ENCODE measurements at regions not wholly inside any gene's neighbourhood (a gene's known extent, or its start where the extent isn't known, plus 50 kb on each side); places are given as distances from the start of the nearest gene placed in this dataset.

DNA sequence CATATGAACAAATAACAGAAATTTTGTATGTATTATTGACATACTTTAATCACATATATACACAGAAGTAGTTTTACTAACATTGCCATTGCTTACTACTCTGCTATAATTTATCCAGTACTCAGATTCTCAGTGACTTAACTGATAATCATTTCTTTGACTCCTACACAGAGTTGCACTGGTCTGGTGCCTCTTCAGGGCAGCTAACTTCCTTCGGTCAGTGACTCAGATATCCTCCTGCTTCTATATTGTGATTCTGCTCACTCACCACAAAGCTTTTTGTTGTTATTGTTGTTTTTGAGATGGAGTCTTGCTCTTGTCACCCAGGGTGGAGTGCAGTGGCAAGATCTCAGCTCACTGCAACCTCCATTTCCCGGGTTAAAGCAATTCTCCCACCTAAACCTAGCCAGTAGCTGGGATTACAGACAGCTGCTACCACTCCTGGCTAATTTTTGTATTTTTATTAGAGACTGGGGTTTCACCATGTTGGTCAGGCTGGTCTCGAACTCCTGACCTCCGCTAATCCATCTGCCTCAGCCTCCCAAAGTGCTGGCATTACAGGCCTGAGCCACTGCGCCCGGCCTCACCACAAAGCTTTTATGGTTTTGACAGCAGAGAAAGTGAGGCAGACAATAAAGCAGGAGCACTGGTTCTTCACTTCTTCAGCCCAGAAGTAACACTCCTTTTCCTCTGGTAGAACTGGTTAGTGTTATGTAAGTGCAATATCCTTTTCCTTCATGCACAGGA is 499.3 kb downstream of the EPHA5 start:
- H3K36me3 ChIP-seq: no peaks in the 10 kb centered on the region
- no peaks in the 10 kb centered on the region for H3K27me3 ChIP-seq
- no peaks in the 10 kb centered on the region for H3K9me3 ChIP-seq
- no peak for DNase-seq
- no peak overlapping the region for H3K4me3 ChIP-seq

DNA sequence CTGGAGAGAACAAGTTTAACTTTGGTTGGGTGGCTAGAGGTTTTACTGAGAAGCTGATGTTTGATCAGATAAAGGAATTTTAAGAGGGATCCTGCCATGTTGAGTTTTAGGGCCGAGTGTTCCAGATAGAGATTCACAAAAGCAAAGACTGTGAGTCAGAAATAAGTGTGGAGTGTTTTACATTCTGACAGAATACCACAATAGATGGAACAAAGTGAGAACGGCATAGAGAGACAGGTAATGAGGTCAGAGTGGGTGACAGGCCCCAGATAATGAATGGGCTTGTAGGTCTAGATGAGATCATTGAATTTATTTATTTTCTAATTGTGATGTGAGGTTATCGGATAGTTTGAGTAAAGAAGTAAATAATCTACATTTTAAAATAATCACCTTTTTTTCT is 502.6 kb downstream of the EPHA5 start:
- DNase-seq: no peak
- Histone ChIP-seq H3K27me3 (no peaks in the 10 kb centered on the region), H3K9me3 (no peaks in the 10 kb centered on the region), H3K36me3 (no peaks in the 10 kb centered on the region), H3K4me3 (no peak overlapping the region)

DNA sequence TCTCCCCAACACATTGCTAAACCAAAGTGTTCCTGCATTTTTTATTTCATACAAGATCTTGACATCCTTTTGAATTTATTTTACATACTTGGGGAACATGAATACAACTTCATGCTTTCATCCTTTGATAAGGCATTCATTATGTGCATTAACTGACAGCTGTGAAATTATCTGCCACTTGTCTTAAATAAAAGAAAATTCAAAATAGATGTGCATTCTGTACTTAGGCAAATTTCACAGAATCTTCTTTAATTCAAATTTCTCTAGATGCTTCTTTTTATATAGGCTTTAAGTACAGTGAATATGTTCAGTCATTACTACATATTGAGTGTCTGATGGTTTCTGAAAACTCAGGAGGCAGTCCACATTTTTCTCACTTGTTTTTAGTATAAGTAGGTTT is 518.1 kb downstream of the EPHA5 start:
- H3K27me3 ChIP-seq: no peaks in the 10 kb centered on the region

DNA sequence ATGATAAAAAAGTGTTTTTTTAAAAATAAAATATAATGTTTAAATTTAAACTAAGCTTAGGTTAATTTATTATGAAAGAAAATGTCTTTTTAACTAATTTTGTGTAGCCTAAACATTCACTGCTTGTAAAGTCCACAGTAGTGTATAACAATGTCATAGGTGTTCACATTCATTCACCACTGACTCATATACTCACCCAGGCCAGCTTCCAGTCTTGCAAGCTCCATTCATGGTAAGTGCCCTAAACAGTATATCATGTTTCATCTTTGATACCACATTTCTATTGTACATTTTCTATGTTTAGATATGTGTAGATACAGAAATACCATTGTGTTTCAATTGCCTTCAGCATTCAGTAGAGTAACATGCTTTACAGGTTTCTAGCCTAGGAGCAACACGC is 530.3 kb downstream of the EPHA5 start:
- Histone ChIP-seq H3K4me3 (no peak overlapping the region), H3K27me3 (no peaks in the 10 kb centered on the region)
- no peak for DNase-seq

More for the DNA sequence above, 518.1 kb downstream of the EPHA5 start:
- no peaks in the 10 kb centered on the region for H3K9me3 ChIP-seq
- no peak overlapping the region for H3K4me3 ChIP-seq
- no peak for DNase-seq
- no peaks in the 10 kb centered on the region for H3K36me3 ChIP-seq

DNA sequence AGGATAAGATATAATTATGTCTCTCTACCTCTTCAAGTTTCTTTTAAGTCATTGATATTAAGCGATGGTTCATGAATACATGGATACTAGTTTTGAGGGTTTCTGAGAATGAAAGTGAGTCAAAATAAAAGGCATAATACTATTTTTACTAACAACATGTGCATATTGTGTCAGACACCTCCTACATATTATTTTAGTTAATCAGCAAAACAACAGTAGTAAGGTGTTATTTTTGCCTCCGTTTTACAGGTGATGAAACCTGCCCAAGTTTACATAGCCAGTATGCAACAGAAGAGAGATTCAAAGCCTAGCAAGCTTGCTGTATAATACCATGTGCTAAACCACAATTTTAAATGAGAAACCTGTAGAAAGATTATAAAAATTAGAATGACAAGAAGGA is 544.1 kb downstream of the EPHA5 start:
- no peak for DNase-seq
- H3K4me3 ChIP-seq: no peak overlapping the region
- no peaks in the 10 kb centered on the region for H3K36me3 ChIP-seq
- H3K27me3 ChIP-seq: no peaks in the 10 kb centered on the region
- H3K9me3 ChIP-seq: no peaks in the 10 kb centered on the region

More for the DNA sequence above, 530.3 kb downstream of the EPHA5 start:
- Histone ChIP-seq H3K36me3 (no peaks in the 10 kb centered on the region), H3K9me3 (no peaks in the 10 kb centered on the region)

DNA sequence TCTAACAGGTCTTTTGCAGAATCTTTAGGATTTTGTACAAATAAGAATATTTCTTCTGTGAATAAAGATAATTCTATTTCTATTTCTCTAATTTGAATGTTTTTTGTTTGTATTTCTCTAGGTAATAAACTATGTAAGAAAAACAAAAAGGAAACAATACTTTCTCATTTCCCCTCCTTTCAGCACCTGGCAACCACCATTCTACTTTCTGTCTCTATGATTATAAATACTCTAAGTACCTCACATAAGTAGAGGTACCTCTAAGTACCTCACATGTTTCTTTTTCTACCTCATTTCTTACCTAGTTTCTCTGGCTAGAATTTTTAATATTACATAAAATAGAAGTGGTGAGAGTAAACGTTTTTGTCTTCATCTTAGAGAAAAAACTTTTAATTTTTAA is 550.0 kb downstream of the EPHA5 start:
- DNase-seq: no peak
- no peaks in the 10 kb centered on the region for H3K36me3 ChIP-seq
- no peaks in the 10 kb centered on the region for H3K27me3 ChIP-seq

DNA sequence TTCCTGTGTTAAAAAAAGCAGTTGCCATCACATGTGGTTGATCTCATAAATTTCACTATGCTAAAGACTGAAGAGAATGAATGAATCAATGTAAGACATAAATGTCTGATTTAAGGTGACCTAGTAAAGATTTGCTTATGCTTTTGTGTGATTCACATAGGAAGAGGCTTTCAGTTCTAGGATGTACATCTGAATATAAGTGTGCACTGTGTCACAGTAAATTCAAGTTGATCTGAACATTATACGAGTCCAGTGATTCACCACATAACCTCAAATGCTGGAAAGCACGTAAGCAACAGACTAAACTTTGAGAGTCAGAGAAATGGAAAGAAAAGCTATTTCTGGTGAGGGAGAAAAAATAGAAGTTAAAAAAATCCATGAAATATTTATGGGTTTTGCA is 567.9 kb downstream of the EPHA5 start:
- H3K36me3 ChIP-seq: no peaks in the 10 kb centered on the region
- DNase-seq: no peak
- H3K27me3 ChIP-seq: no peaks in the 10 kb centered on the region
- no peak overlapping the region for H3K4me3 ChIP-seq
- no peaks in the 10 kb centered on the region; the same call in 1 of the 2 replicates for H3K9me3 ChIP-seq

More for the DNA sequence above, 550.0 kb downstream of the EPHA5 start:
- no peak overlapping the region for H3K4me3 ChIP-seq
- no peaks in the 10 kb centered on the region for H3K9me3 ChIP-seq

DNA sequence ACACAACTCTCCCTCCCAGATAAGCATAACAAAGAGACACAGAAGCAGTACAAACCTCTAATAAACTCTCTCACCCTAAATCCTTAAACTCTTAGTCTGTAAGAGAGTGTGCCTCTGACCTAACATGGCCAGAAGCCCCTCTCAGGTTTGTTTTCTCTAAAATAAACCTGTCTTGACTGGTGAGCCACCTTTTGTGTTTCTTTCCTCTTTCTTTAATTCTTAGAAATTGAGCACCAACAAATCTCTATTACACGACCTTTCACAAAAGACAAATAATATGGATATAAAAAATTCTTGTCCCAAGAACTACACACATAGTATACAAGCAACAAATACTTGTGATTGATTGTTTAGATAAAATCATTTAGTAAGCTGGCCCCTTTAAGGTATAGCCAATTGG is 573.7 kb downstream of the EPHA5 start:
- no peaks in the 10 kb centered on the region for H3K27me3 ChIP-seq
- no peak for DNase-seq
- no peaks in the 10 kb centered on the region for H3K36me3 ChIP-seq
- no peak overlapping the region for H3K4me3 ChIP-seq
- no peaks in the 10 kb centered on the region for H3K9me3 ChIP-seq

DNA sequence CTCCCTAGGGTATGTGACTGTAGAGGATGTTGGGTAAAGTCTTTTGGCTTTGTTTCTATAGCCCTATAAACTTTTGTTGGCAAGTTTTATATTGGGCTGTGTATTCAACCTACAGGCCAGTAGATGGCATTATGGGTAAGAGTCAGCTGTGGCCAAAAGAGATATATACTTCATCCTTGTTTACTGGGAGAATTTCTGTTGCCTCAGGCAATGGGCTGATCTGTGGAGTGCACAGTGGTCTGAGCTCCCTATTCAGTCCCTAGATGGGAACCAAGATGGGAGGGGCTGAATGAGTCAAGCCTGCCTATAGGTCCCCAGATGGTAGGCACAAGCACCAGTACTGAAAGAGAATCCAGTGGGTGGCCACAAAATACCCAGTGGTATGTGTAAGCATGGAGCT is 580.6 kb downstream of the EPHA5 start:
- DNase-seq: no peak
- H3K9me3 ChIP-seq: no peaks in the 10 kb centered on the region
- H3K27me3 ChIP-seq: no peaks in the 10 kb centered on the region
- H3K36me3 ChIP-seq: no peaks in the 10 kb centered on the region
- H3K4me3 ChIP-seq: no peak overlapping the region

DNA sequence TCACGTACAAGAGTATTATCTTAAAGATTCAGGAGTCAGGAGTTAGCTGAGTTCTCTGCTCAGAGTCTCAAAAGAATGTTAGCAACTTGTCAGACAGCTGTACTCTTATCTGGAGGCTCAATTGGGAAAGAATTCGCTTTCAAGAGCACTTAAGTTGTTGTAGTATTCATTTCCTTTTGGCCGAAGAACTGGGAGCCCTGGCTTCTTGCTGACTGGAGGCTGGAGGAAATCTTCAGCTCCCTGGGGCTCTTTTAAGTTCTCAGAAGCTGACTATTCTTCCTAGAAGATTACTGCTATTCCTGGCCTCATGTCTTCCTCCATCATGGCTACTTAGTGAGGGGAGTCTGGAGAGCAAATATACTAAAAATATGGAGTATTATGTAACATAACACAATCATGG is 587.2 kb downstream of the EPHA5 start:
- no peaks in the 10 kb centered on the region for H3K27me3 ChIP-seq
- no peaks in the 10 kb centered on the region for H3K9me3 ChIP-seq
- H3K4me3 ChIP-seq: no peak overlapping the region
- H3K36me3 ChIP-seq: no peaks in the 10 kb centered on the region
- no peak for DNase-seq

DNA sequence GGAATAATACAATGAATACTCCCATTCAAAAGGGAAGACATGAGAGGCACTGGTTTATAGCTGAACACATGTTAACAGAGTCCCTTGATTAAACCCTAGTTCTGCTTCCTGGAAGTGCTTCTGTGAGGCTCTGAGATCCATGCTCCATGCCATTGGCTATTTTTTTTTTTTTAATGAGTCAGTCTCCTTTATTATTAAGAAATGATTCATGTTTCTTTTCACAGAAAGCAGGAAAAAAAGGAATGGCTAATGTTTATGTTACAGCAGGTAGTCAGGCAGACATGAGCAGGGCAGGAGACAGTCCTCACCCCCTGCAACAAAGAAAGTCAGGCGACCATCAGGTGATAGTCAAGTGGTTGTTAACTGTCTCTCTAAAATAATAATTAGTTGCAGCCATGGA is 598.7 kb downstream of the EPHA5 start:
- no peak for DNase-seq

DNA sequence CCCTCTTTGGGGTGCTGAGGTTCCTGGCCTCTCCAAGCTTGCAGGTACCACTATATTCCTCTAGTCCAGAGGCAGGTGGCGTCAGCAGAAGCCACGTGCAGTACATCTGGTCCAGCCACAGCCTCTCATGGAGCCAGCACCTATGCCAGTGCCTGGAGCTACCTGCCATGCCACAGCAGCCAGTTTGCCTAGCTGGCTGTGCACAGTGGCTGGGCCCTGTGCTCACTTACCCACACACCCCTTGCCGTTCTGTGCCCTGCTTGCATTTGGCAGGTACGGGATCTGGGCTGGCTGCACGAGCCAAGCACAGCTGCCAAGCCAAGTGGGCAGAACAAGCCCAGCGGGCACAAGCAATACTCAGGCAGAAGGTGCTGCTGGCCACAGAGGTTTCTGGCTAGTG is 601.1 kb downstream of the EPHA5 start:
- no peaks in the 10 kb centered on the region for H3K27me3 ChIP-seq
- H3K9me3 ChIP-seq: no peaks in the 10 kb centered on the region
- H3K36me3 ChIP-seq: no peaks in the 10 kb centered on the region
- H3K4me3 ChIP-seq: no peak overlapping the region
- DNase-seq: no peak

More for the DNA sequence above, 598.7 kb downstream of the EPHA5 start:
- no peak overlapping the region for H3K4me3 ChIP-seq
- no peaks in the 10 kb centered on the region for H3K9me3 ChIP-seq
- no peaks in the 10 kb centered on the region for H3K36me3 ChIP-seq
- H3K27me3 ChIP-seq: no peaks in the 10 kb centered on the region

DNA sequence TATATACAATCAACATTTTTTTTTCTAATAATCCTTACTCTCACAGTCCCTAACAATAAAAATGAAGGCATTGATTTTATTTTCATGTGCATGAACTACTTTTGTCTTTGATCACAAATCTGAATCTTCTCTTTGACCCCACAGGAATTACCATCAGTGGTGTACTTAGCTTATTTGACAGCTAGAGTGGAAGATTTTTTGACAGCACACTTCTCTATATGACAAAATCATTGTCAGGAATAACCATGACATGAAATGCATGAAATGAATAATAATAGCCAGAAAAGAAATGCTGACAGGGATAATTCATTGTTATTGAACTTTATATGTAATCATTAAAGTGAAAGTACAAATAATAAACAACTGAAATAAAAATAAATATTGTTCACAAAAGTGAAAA is 604.2 kb downstream of the EPHA5 start:
- DNase-seq: no peak
- no peaks in the 10 kb centered on the region for H3K9me3 ChIP-seq
- H3K4me3 ChIP-seq: no peak overlapping the region
- no peaks in the 10 kb centered on the region for H3K36me3 ChIP-seq
- no peaks in the 10 kb centered on the region for H3K27me3 ChIP-seq

DNA sequence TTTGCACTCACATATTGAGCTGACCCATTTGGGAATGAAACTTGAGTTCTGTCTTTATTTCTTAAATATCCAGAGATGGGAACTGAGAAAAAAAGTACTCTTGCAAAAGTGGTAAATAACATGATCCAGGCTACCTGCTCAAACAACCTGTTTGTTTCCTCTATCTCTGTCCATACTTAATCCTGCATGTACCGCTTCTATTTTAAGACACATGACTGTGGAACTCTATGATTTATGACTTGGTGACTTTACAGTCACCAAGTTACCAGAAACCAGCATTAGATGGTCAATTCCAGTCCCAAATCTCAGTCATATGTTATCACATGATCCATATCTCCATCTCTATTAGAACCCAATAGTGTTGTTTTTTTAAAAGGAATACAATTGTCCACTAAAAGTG is 606.7 kb downstream of the EPHA5 start:
- no peaks in the 10 kb centered on the region for H3K9me3 ChIP-seq
- H3K4me3 ChIP-seq: no peak overlapping the region
- H3K36me3 ChIP-seq: no peaks in the 10 kb centered on the region
- DNase-seq: no peak
- H3K27me3 ChIP-seq: no peaks in the 10 kb centered on the region

DNA sequence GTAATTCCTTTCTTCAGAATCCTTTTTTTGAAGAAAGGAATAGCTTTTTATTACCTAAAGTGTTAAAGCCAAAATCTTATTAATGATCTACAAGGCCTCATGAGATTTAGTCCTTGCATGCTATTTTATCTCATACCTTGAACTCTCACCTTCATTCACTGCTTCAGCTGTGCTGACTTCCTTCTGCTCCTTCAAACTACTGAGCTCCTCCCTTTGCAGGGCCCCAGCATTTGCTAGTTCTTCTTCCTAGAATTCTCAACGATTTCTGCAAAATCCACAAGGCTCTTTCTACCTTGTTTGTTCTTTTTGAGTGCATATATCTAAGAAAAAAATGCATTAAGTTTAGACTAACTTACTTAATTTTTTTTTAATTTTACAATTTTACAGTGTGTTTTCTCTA is 619.5 kb downstream of the EPHA5 start:
- Histone ChIP-seq H3K4me3 (no peak overlapping the region), H3K36me3 (no peaks in the 10 kb centered on the region), H3K9me3 (no peaks in the 10 kb centered on the region), H3K27me3 (no peaks in the 10 kb centered on the region)
- no peak for DNase-seq

DNA sequence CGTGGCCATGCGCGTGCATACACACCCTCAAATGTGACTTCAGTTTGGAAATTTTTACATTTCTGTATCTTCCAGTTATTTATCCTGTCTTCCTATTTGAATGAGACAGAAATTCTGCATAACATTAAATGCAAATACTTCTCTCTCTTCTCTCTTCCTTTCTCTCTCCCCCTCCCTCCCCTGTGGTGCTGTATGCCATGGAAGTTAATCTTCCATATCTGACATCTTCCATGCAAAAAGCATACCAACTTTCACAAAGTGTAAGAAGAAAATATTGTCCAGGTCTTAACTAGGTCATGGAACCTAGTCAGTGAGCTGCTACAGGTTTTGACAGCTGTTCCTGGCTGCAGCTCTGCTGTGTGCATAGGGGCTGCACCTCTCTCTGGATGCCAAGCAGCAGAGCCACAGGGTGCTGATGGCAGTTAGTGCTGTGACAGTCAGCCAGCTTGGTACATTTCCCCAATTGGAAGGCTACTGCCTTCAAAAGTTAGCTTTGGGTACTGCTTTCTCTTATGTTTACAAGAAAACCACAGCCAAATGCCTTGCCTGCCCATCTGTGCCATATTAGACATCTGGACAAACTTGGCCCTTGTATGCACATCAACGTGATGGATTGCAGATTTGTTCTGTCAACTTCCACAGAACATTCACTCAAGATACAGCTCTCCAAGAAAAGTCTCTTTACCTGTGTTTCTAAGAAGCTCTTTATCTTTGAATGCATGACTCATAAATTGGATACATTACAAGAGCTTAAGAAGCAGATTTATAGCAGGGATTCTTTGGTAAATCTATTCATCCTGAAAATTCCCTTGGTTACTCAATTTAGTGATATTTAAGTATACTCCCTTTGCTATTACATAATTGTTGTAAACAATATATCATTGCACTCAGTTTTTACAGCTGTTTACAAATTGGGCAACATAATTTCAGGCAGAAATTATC is 623.8 kb downstream of the EPHA5 start:
- no peak overlapping the region for H3K4me3 ChIP-seq
- H3K36me3 ChIP-seq: no peaks in the 10 kb centered on the region
- no peaks in the 10 kb centered on the region for H3K9me3 ChIP-seq
- DNase-seq: peak; percentile 38
- H3K27me3 ChIP-seq: no peaks in the 10 kb centered on the region

DNA sequence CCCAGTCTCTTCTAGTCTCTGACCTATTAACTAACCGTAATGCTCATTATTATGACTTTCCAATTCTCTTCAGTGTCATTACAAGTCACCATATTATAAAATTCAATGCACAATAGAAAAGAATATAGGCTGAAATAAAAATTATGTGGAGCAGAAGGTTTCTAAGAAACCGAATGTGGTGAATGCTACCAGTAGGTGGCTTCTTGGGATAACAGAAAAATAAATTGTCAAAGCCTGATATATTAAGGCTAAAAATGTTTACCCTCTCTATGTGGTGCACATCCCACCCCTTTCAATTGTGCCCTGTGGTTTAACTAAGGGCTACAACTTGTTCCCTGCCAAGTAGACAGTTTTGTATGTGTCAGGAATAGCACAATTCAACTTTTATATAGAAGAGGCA is 624.6 kb upstream of the TECRL start:
- Histone ChIP-seq H3K4me3 (no peak overlapping the region), H3K36me3 (no peaks in the 10 kb centered on the region), H3K9me3 (peaks cover 2% of the 10 kb centered on the region; the same call in 1 of the 2 replicates), H3K27me3 (no peaks in the 10 kb centered on the region)
- DNase-seq: no peak

DNA sequence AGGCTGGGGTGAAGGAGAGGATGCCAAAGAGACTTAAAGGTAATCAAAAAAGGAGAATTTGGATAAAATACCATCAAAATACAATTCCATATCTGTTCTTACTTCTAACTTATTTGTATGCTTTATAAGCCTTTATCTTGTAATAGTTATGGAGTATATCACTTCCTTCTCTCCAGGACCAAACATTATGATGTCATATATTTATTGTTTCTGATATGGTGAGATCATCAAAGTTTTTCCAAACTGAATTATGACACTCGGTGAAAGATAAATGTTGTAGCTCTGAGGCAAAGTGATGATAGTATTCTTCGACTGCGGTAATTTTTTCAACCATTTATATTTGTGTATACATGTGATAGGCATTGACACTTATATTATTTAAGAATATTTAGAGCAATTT is 619.3 kb upstream of the TECRL start:
- no peak for DNase-seq
- Histone ChIP-seq H3K4me3 (no peak overlapping the region), H3K9me3 (peaks cover 2% of the 10 kb centered on the region; the same call in 1 of the 2 replicates), H3K27me3 (no peaks in the 10 kb centered on the region), H3K36me3 (no peaks in the 10 kb centered on the region)
